H9 (cell line): ENCODE measurements at regions not wholly inside any gene's neighbourhood (a gene's known extent, or its start where the extent isn't known, plus 50 kb on each side); places are given as distances from the start of the nearest gene placed in this dataset.
"Not testable (repeated sequence)": the region's sequence is repeated elsewhere in the genome, so short reads cannot be mapped to it uniquely, and the experiment has no call there.

ENCODE experiments used
- DNase-seq: peaks from one replicate; pipeline ENCODE4 v3.0.0-alpha.2; 2017
- H2AFZ ChIP-seq: one replicate; pipeline ENCODE4 v1.6.1; 2013; ENCODE audit warnings: mild to moderate bottlenecking, low read length, control low read depth, moderate library complexity
- H2AK5ac ChIP-seq: 2 replicates; pipeline ENCODE4 v1.6.1; 2013; ENCODE audit warnings: low read length, control low read depth, mixed read lengths; ENCODE audit not compliant: insufficient read length
- H2BK120ac ChIP-seq: one replicate; pipeline ENCODE4 v1.6.1; 2013; ENCODE audit warnings: low read depth, mild to moderate bottlenecking, low read length, control low read depth, inconsistent platforms; ENCODE audit not compliant: poor library complexity, severe bottlenecking
- H2BK12ac ChIP-seq: 2 replicates; pipeline ENCODE4 v1.6.1; 2013; ENCODE audit warnings: low read length, control low read depth, mixed read lengths, low read depth; ENCODE audit not compliant: insufficient read length
- H2BK15ac ChIP-seq: 2 replicates; pipeline ENCODE4 v1.6.1; 2013; ENCODE audit warnings: low read depth, low read length, control low read depth
- H2BK20ac ChIP-seq: one replicate; pipeline ENCODE4 v1.6.1; 2013; ENCODE audit warnings: low read depth, mild to moderate bottlenecking, low read length, control low read depth, inconsistent platforms; ENCODE audit not compliant: poor library complexity, severe bottlenecking
- H2BK5ac ChIP-seq: 2 replicates; pipeline ENCODE4 v1.6.1; 2013; ENCODE audit warnings: low read length, control low read depth, mixed read lengths; ENCODE audit not compliant: insufficient read length
- H3K14ac ChIP-seq: 2 replicates; pipeline ENCODE4 v1.6.1; 2013; ENCODE audit warnings: low read length, control low read depth; ENCODE audit not compliant: insufficient read depth
- H3K18ac ChIP-seq: 2 replicates; pipeline ENCODE4 v1.6.1; 2013; ENCODE audit warnings: low read depth, mild to moderate bottlenecking, mixed read lengths, low read length, control low read depth; ENCODE audit not compliant: insufficient read length
- H3K23ac ChIP-seq: 2 replicates; pipeline ENCODE4 v1.6.1; 2013; ENCODE audit warnings: low read length, control low read depth, mixed read lengths, low read depth; ENCODE audit not compliant: insufficient read length
- H3K23me2 ChIP-seq: 2 replicates; pipeline ENCODE4 v1.6.1; 2013; ENCODE audit warnings: low read depth, mild to moderate bottlenecking, mixed read lengths, low read length, control low read depth; ENCODE audit not compliant: insufficient read length, poor library complexity, severe bottlenecking
- H3K27ac ChIP-seq: 2 replicates; pipeline ENCODE4 v1.5.1; 2013; ENCODE audit warnings: low read length, control low read depth, mixed read lengths, low read depth; ENCODE audit not compliant: insufficient read length
- H3K27me3 ChIP-seq: 2 replicates; pipeline ENCODE4 v1.6.1; 2013; ENCODE audit warnings: low read length, control low read depth, inconsistent platforms; ENCODE audit not compliant: insufficient read depth
- H3K4ac ChIP-seq: 2 replicates; pipeline ENCODE4 v1.6.1; 2013; ENCODE audit warnings: low read depth, mild to moderate bottlenecking, control low read depth, inconsistent platforms, low read length, moderate library complexity
- H3K4me1 ChIP-seq: 2 replicates; pipeline ENCODE4 v1.6.1; 2013; ENCODE audit warnings: low read length, control low read depth, inconsistent platforms; ENCODE audit not compliant: insufficient read depth
- H3K4me2 ChIP-seq: 2 replicates; pipeline ENCODE4 v1.6.1; 2013; ENCODE audit warnings: low read length, control low read depth, mixed read lengths; ENCODE audit not compliant: insufficient read length, insufficient read depth
- H3K56ac ChIP-seq: 2 replicates; pipeline ENCODE4 v1.6.1; 2013; ENCODE audit warnings: low read depth, mild to moderate bottlenecking, mixed read lengths, low read length, control low read depth; ENCODE audit not compliant: insufficient read length
- H3K79me1 ChIP-seq: 2 replicates; pipeline ENCODE4 v1.6.1; 2013; ENCODE audit warnings: low read depth, mild to moderate bottlenecking, moderate library complexity, low read length, control low read depth, inconsistent platforms; ENCODE audit not compliant: insufficient read depth, poor library complexity, severe bottlenecking
- H3K79me2 ChIP-seq: 2 replicates; pipeline ENCODE4 v1.6.1; 2013; ENCODE audit warnings: low read length, control low read depth, inconsistent platforms; ENCODE audit not compliant: insufficient read depth
- H3K9ac ChIP-seq: 2 replicates; pipeline ENCODE4 v1.6.1; 2013; ENCODE audit warnings: low read length, control low read depth, mixed read lengths; ENCODE audit not compliant: insufficient read length; ENCODE audit errors: extremely low read depth
- H3K9me3 ChIP-seq: one replicate; pipeline ENCODE4 v1.6.1; 2013; ENCODE audit warnings: low read depth, low read length, inconsistent platforms; ENCODE audit not compliant: control insufficient read depth
- H3T11ph ChIP-seq: one replicate; pipeline ENCODE4 v1.6.1; 2013; ENCODE audit warnings: mild to moderate bottlenecking, low read length, control low read depth, inconsistent platforms
- H4K20me1 ChIP-seq: one replicate; pipeline ENCODE4 v1.6.1; 2013; ENCODE audit not compliant: control insufficient read depth, insufficient read length, insufficient read depth
- H4K5ac ChIP-seq: 2 replicates; pipeline ENCODE4 v1.6.1; 2013; ENCODE audit warnings: low read depth, mild to moderate bottlenecking, mixed read lengths, low read length, control low read depth; ENCODE audit not compliant: insufficient read length
- H4K8ac ChIP-seq: replicated peaks from 2 replicates; pipeline ENCODE4 v1.6.1; 2013; ENCODE audit warnings: low read length, control low read depth, mixed read lengths, low read depth; ENCODE audit not compliant: insufficient read length
- H4K91ac ChIP-seq: 2 replicates; pipeline ENCODE4 v1.6.1; 2013; ENCODE audit warnings: low read depth, mild to moderate bottlenecking, moderate library complexity, mixed read lengths, low read length, control low read depth; ENCODE audit not compliant: insufficient read length
- H3K27ac Mint-ChIP-seq, 3 experiments: 2 replicates in 2 of 3; 3 replicates in 1 of 3; pipeline ENCODE4 v1.8.0; 2020 to 2021; ENCODE audit warnings: mixed read lengths in 3 of 3, mild to moderate bottlenecking in 1 of 3, moderate library complexity in 1 of 3
- H3K27me3 Mint-ChIP-seq: 2 replicates; pipeline ENCODE4 v1.8.0; 2021; ENCODE audit warnings: low read depth, mild to moderate bottlenecking, moderate library complexity, mixed read lengths
- H3K36me3 Mint-ChIP-seq, 3 experiments: 2 replicates in 2 of 3; 3 replicates in 1 of 3; pipeline ENCODE4 v1.8.0; 2020 to 2021; ENCODE audit warnings: low read depth in 3 of 3, mixed read lengths in 3 of 3; ENCODE audit not compliant: insufficient read depth in 1 of 3
- H3K4me1 Mint-ChIP-seq, 2 experiments: 2 replicates each; pipeline ENCODE4 v1.8.0; 2020; ENCODE audit warnings: mixed read lengths in 2 of 2
- H3K4me3 Mint-ChIP-seq, 2 experiments: 2 replicates in 1 of 2; 3 replicates in 1 of 2; pipeline ENCODE4 v1.8.0; 2020 to 2021; ENCODE audit warnings: mild to moderate bottlenecking in 2 of 2, mixed read lengths in 2 of 2, moderate library complexity in 1 of 2
- H3K9me3 Mint-ChIP-seq, 2 experiments: 2 replicates in 1 of 2; 3 replicates in 1 of 2; pipeline ENCODE4 v1.8.0; 2020; ENCODE audit warnings: mild to moderate bottlenecking in 2 of 2, mixed read lengths in 2 of 2, moderate library complexity in 1 of 2
- CTCF ChIP-seq: fragments of 200-600 bp; sonication (generic); conservative IDR thresholded peaks from 3 replicates; pipeline ENCODE4 v1.8.0; 2021; ENCODE audit warnings: antibody characterized with exemption, mild to moderate bottlenecking
- WGBS: extraction: QIAGEN DNeasy Blood & Tissue Kit; methylation state at CpG from one replicate; pipeline ENCODE4 v1.1.7; 2013; ENCODE audit warnings: missing lambda C conversion rate, low lambda C conversion rate, mixed read lengths; ENCODE audit not compliant: insufficient read length; ENCODE audit errors: extremely low coverage; 5-methylcytosine and 5-hydroxymethylcytosine counted together

- H3K9me3 Mint-ChIP-seq: peaks cover 37 to 39% of the 10 kb centered on the region in 2 experiments
- no peak overlapping the region for H3K14ac ChIP-seq
- no peak overlapping the region for H2BK20ac ChIP-seq
- H3K23ac ChIP-seq: no peak overlapping the region
- peaks cover 6 to 8% of the 10 kb centered on the region in 2 experiments for H3K4me1 Mint-ChIP-seq
- no peak overlapping the region for H4K5ac ChIP-seq
- DNase-seq: no peak
- WGBS: no CpG with 5 or more reads among the region's 1 CpG
- H3K79me1 ChIP-seq: no peaks in the 10 kb centered on the region
- H3K27ac ChIP-seq: no peak overlapping the region
- H3K56ac ChIP-seq: no peak overlapping the region
- no peak overlapping the region for H2BK12ac ChIP-seq
- no peaks in the 10 kb centered on the region for H4K20me1 ChIP-seq
- no peak overlapping the region for H3K4me2 ChIP-seq
- H2BK5ac ChIP-seq: no peak overlapping the region
- H3K4ac ChIP-seq: no peak overlapping the region
- H2AFZ ChIP-seq: no peak overlapping the region
- no peaks in the 10 kb centered on the region for H3K27me3 ChIP-seq
- H3K18ac ChIP-seq: no peak overlapping the region
- TF ChIP-seq CTCF: no peak
- no peaks in the 10 kb centered on the region for H3K4me1 ChIP-seq
- H3K9me3 ChIP-seq: no peaks in the 10 kb centered on the region
- H2BK15ac ChIP-seq: no peak overlapping the region
- peaks cover 2 to 18% (median 9%) of the 10 kb centered on the region in 3 experiments; a peak in 6 of 7 replicates for H3K36me3 Mint-ChIP-seq
- H3K27me3 Mint-ChIP-seq: peaks cover 2% of the 10 kb centered on the region; the same call in 1 of the 2 replicates
- H4K91ac ChIP-seq: no peak overlapping the region
- no peak overlapping the region for H2BK120ac ChIP-seq
- H3K27ac Mint-ChIP-seq: no peak overlapping the region
- H3K4me3 Mint-ChIP-seq: no peak overlapping the region
- H3K79me2 ChIP-seq: no peaks in the 10 kb centered on the region
- no peak overlapping the region for H3T11ph ChIP-seq
- no peak overlapping the region for H2AK5ac ChIP-seq
- no peak overlapping the region for H4K8ac ChIP-seq
- H3K23me2 ChIP-seq: no peaks in the 10 kb centered on the region
- no peak overlapping the region for H3K9ac ChIP-seq
Observed at GRCh38 chr5:147140558-147140957, 94.3 kb upstream of the STK32A start.

GRCh38 chr5:147141580-147141979, 93.2 kb upstream of the STK32A start:
- not testable (repeated sequence) for H4K91ac ChIP-seq, H3K4me1 Mint-ChIP-seq, H2AK5ac ChIP-seq, H4K5ac ChIP-seq, H3K4me1 ChIP-seq, H2BK20ac ChIP-seq, H2AFZ ChIP-seq, H3K27ac ChIP-seq, H3K4me2 ChIP-seq, H3K14ac ChIP-seq, H2BK15ac ChIP-seq, H3K27ac Mint-ChIP-seq, H3K9ac ChIP-seq, H4K20me1 ChIP-seq, H3K4ac ChIP-seq, H3K79me1 ChIP-seq, H3K27me3 ChIP-seq, H3K4me3 Mint-ChIP-seq, H3K23ac ChIP-seq, H3K27me3 Mint-ChIP-seq, H2BK5ac ChIP-seq, H2BK12ac ChIP-seq, H4K8ac ChIP-seq, H3K79me2 ChIP-seq, H3K18ac ChIP-seq, H3T11ph ChIP-seq, H2BK120ac ChIP-seq, H3K56ac ChIP-seq, H3K23me2 ChIP-seq, H3K9me3 ChIP-seq, DNase-seq
- peaks cover 2 to 18% (median 9%) of the 10 kb centered on the region in 3 experiments; a peak in 6 of 7 replicates for H3K36me3 Mint-ChIP-seq
- peaks cover 29 to 31% of the 10 kb centered on the region in 2 experiments for H3K9me3 Mint-ChIP-seq
- no CpG with 5 or more reads among the region's 2 CpGs for WGBS
